ENCODE measurements at regions not wholly inside any gene's neighbourhood (a gene's known extent, or its start where the extent isn't known, plus 50 kb on each side); places are given as distances from the start of the nearest gene placed in this dataset.
"Not testable (repeated sequence)": the region's sequence is repeated elsewhere in the genome, so short reads cannot be mapped to it uniquely, and the experiment has no call there.

- peak; percentile 44 for DNase-seq (ENCODE audit: low read depth)
These were observed 206.4 kb downstream of the C9orf50 start for GRCh38 chr9:129414377-129414992.

DNA sequence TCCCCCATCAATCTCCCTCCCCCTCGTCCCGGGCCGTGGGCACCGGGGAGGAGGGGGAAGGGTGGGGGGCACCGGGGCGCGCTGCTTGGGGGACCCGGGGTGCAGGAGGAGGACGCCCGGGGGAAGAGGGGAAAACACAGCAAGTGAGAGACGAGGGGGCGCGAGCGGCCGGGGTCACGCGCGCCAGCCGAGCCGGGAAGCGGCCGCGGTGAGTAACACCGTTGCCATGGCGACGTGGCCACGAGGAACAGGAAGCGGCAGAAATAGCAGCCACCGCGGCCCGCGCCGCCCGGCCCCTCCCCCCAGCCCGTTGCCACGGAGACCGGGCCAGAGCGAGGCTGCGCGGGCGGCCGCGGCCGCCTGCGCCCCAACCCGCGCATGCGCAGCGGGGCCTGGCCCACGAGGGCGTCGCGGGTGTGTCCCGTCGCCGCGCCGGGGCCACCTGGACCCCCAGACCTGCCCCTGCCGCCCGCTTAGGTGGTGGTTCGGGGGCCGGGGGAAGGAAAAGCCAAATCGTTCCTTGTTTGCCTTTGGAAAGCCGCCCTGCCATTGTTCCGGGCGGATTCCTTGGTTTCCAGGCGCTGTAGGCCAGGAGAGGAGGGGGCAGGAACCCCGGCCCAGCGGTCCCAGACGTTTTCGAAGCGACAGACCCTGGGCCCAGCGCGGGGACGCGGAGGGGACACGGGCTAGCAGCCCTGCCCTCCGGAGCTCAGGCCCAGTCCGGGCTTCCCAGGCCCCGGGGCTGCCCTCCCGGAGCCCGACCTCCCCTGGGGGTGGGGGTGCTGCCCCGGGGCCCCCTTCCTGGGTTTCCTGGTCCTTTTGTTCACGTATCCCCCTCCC, 207.1 kb downstream of the C9orf50 start:
- peak; percentile 94 for DNase-seq (ENCODE audit: low read depth)

GRCh38 chr9:129412814-129413536, 207.9 kb downstream of the C9orf50 start:
- peak; percentile 75 for DNase-seq (ENCODE audit: low read depth)

GRCh38 chr9:129412176-129412813, 208.6 kb downstream of the C9orf50 start:
- not testable (repeated sequence) for DNase-seq (ENCODE audit: low read depth)

GRCh38 chr9:129411501-129412175, 209.3 kb downstream of the C9orf50 start:
- DNase-seq (ENCODE audit: low read depth): no peak

GRCh38 chr9:129410226-129410625, 210.7 kb downstream of the C9orf50 start:
- DNase-seq (ENCODE audit: low read depth): no peak

DNA sequence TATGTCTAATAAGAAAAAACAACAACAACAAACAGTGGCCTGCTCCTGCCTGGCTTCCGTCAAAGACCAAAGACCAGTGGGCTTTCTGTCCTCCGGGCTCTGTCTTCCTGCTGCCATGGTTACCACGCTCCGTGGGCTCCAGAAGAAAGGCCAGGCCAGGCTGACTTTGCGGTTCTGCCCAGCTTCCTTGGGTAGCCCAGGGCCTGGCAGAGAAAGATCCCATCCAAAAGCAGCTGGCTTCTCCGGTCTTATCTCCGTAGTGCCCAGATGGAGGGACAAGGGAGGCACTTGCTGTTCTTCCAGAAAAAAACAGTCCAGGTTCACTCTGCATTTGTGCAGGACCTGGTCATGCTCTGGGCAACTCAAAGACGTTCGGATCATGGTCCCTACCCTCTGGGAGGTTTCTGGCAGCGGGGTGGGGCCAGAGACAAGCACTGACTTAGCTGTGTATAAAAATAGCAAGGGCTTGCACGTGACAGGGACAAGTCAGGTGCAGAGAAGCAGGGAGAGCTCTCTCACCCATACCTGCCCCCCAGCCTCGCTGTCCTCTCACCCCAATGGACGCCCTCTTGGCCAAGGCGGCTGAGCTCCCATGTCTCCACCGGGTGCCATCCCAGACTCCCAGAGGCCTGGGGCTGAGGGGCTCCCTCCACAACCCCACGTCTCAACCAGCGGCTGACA, 212.2 kb downstream of the C9orf50 start:
- no peak for DNase-seq (ENCODE audit: low read depth)

GRCh38 chr9:129407905-129408452, 212.9 kb downstream of the C9orf50 start:
- no peak for DNase-seq (ENCODE audit: low read depth)

- no peak for DNase-seq (ENCODE audit: low read depth)
These were observed 214.3 kb downstream of the C9orf50 start for GRCh38 chr9:129406278-129407225.

DNA sequence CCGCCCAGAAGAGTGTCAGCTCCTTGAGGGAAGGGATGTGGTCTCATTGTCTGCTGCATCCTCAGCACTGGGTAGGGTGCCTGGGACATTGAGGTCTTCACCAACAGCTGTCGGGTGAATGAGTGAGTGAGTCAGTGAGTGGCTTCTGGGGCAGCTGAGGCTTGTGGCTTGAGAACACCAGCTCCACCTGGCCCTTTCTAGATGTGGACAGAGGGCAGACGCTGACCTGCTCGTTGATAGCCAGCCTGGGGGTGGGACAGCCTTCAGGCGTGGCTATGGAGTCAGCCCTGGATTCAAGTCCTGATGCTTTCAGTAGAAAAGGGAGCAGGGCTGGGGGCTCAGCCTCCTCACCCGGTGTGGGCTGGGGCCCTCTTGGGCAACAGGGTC, 215.1 kb downstream of the C9orf50 start:
- no peak for DNase-seq (ENCODE audit: low read depth)

DNA sequence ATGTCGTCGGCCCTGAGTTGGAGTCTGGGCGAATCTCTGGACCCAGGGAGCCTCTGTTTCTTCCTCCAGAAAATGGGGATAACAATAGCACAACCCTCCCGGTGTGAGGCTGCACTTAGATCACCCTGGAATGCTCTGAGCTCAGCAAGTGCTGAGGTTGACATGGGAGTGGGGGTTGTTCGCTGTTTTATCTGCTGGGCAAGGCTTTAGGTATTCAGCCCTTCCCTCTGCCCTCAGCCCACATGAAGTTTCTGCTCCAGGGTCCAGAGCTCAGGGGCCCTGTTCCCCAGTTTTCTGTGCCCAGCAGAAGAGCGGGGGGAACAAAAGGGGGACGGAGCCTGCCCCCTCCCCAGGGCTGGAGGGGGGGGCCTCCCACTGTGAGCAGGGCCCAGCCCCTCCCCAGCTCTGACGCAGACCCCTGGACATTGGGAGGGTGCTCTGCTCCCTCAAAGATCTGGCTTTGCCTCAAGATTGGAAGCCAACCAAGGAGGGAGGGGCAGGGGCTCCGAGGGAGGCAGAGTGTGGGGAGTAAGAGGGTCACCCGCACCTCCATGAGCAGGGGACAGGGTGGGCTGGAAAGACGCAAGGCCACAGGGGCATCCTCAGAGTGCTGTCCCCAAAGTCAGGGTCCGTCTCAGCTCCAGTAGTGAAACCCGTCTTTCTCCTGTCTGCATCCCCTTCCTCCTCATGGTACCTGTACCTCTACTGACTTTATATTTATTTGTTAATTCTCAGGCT, 215.6 kb downstream of the C9orf50 start:
- DNase-seq (ENCODE audit: low read depth): peak; percentile 59

DNA sequence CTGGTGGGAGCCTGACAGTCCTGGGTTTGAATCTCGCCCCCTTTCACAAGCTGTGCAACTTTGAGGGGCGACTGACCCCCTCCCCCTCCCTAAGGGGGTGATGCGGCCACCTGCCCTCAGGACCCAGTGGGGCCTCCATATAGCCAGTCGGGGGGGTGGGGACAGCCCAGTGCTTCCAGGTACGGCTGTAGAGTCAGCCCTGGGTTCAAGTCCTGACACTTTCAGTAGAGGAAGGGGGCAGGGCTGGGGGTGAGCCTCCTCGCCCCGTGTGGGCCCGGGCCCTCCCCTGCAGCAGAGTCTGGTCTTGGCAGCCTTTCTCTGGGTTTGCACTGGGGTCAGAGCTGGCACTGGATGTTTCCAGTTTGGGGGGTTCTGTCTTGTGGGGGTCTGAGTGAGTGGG, 216.3 kb downstream of the C9orf50 start:
- no peak for DNase-seq (ENCODE audit: low read depth)

DNA sequence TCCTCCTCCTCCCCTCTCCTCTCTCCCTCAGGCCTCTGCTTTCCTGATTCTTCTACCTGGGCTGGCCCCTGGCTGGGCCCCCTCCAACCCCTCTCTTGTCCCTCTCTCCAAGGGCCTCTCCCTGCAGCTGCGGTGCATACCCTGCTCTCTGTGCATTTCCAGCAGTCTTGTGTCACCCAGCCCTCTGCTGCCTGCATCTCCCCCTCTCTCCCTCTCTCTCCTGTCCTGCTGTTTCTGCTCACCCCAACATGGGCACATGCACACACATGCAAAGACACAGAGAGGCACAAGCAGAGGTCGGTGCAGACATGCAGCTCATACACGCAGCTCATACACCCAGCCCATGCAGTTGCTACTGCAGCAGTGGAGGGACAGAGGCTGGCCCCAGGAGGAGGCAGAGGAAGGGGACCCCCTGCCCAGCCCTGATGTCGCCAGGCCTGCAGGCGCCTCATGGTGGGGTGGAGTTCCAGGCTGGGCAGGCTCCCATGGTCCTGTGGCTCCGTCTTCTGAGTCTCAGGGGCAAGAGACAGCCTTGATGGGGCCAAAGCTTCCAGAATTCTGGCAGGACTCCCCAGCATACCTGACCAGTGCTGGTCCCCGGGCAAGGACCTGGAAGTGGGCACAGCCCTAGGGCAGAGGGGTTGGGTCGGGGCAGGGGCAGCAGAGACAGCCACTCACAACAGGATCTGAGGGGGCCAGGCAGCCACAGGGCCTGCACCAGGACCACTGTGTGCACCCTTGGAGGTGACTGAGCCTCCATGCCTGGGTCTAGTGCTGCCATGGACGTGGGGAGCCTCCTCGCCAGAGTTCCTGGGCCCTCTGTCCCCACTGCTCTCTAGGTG, 216.9 kb downstream of the C9orf50 start:
- DNase-seq (ENCODE audit: low read depth): no peak

DNA sequence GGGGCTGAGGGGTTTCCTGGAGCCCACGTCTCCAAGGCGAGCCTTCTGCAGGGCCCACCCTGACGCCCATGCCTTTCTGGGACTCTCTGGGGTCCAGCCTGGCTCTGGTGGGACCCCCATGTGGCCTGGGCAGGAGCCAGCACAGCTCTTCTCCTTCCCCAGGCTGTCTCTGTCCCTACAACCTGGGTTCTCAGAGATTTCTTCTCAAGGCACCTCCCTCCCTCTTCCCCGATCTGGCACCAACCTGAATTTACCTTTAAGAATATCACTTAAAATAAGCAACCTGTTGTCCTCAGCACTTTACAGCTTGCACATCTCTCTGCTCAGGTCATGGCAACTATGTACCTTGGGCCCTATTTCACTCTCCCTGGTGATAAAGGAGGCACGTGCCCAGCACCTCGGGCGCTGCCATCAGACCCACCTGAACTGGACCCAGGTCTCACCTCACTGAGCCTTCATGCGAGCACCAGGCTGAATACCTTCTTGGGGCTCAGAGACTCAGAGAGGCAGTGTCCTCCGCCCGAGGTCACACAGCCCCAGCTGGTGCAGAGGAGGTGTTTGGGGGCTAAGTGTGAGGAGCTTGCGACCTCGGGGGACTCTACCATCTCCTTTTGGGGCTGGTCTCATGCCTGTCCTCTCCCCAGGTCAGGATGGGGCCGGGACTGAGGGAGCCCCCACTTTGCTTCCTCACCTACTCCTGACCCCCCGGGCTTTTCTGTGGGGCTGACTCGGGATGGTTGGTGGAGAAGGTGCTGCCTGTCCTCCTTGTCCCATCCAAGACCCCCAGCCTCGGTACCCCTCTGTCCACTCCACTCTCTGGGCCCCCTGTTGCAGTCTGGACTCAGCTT, 217.7 kb downstream of the C9orf50 start:
- no peak for DNase-seq (ENCODE audit: low read depth)

- no peak for DNase-seq (ENCODE audit: low read depth)
These were observed 218.5 kb downstream of the C9orf50 start for GRCh38 chr9:129402371-129402739.

- DNase-seq (ENCODE audit: low read depth): no peak
These were observed 219.1 kb downstream of the C9orf50 start for GRCh38 chr9:129401623-129402370.

All from iris pigment epithelial cell (primary cell).